IMR-90 (cell line): ENCODE measurements at regions not wholly inside any gene's neighbourhood (a gene's known extent, or its start where the extent isn't known, plus 50 kb on each side); places are given as distances from the start of the nearest gene placed in this dataset.

Experiments used
- ATAC-seq: fragments of 200-7000 bp; cut with Tn5 transposase; 2 replicates; pipeline ENCODE4 v1.9.1; 2020; ENCODE audit warnings: low read depth, mild to moderate bottlenecking, moderate library complexity
- BruUV-seq: library from RNA; stranded (reverse); fragments of 400-500 nt; replicated peaks from 2 replicates; lab custom pipeline; 2021; lab: Mats Ljungman, UMichigan
- CTCF ChIA-PET: fragments of 300-600 bp; formaldehyde crosslinking; extraction: SDS; loops from one replicate; lab custom pipeline; 2021; ENCODE audit warnings: antibody characterized with exemption; lab: Yijun Ruan, JAX
- POLR2A ChIA-PET: fragments of 300-600 bp; sonication (Branson Sonifier 250); formaldehyde crosslinking; loops from one replicate; lab custom pipeline; 2022; ENCODE audit warnings: antibody characterized with exemption; ENCODE audit not compliant: unreplicated experiment; lab: Charles Lee
- DNase-seq: peaks from one replicate; pipeline ENCODE4 v3.0.0; 2013
- H2AFZ ChIP-seq: replicated peaks from 2 replicates; pipeline ENCODE3; 2013; ENCODE audit warnings: low read length, mild to moderate bottlenecking; ENCODE audit not compliant: poor library complexity
- H2AK5ac ChIP-seq: 2 replicates; pipeline ENCODE4 v1.6.1; 2013; ENCODE audit warnings: low read depth, low read length, inconsistent platforms
- H2AK9ac ChIP-seq: replicated peaks from 2 replicates; pipeline ENCODE3; 2013; ENCODE audit warnings: mild to moderate bottlenecking, low read depth, low read length, moderate library complexity; ENCODE audit not compliant: poor library complexity
- H2BK120ac ChIP-seq: 2 replicates; pipeline ENCODE4 v1.6.1; 2013; ENCODE audit warnings: low read depth, low read length, inconsistent platforms
- H2BK15ac ChIP-seq: 3 replicates; pipeline ENCODE4 v1.6.1; 2013; ENCODE audit warnings: low read depth, low read length, inconsistent platforms
- H2BK20ac ChIP-seq: 2 replicates; pipeline ENCODE4 v1.6.1; 2013; ENCODE audit warnings: low read depth, mild to moderate bottlenecking, inconsistent platforms, low read length, moderate library complexity
- H2BK5ac ChIP-seq: 2 replicates; pipeline ENCODE4 v1.6.1; 2013; ENCODE audit warnings: mild to moderate bottlenecking, low read depth, low read length, inconsistent platforms; ENCODE audit not compliant: poor library complexity, severe bottlenecking
- H3K14ac ChIP-seq: replicated peaks from 2 replicates; pipeline ENCODE4 v1.6.1; 2013; ENCODE audit warnings: low read depth, low read length, inconsistent platforms
- H3K18ac ChIP-seq: 2 replicates; pipeline ENCODE4 v1.6.1; 2013; ENCODE audit warnings: low read depth, low read length, control low read depth
- H3K23ac ChIP-seq: 2 replicates; pipeline ENCODE4 v1.6.1; 2013; ENCODE audit warnings: low read depth, low read length, inconsistent platforms
- H3K27ac ChIP-seq: 2 replicates; pipeline ENCODE4 v1.5.1; 2013; ENCODE audit warnings: mild to moderate bottlenecking, control low read depth, low read length; ENCODE audit not compliant: insufficient read depth
- H3K27me3 ChIP-seq: 2 replicates; pipeline ENCODE4 v1.6.1; 2013; ENCODE audit warnings: low read length; ENCODE audit not compliant: control insufficient read depth, insufficient read depth
- H3K36me3 ChIP-seq: 2 replicates; pipeline ENCODE4 v1.6.1; 2013; ENCODE audit warnings: low read length, mixed read lengths; ENCODE audit not compliant: control insufficient read depth, insufficient read depth
- H3K4ac ChIP-seq: 2 replicates; pipeline ENCODE4 v1.6.1; 2013; ENCODE audit warnings: low read depth, low read length, inconsistent platforms
- H3K4me1 ChIP-seq: 2 replicates; pipeline ENCODE4 v1.6.1; 2013; ENCODE audit warnings: low read length, mixed read lengths; ENCODE audit not compliant: control insufficient read depth, insufficient read depth
- H3K4me2 ChIP-seq: 2 replicates; pipeline ENCODE4 v1.6.1; 2013; ENCODE audit warnings: low read depth, mild to moderate bottlenecking, control low read depth, low read length, moderate library complexity
- H3K4me3 ChIP-seq: 2 replicates; pipeline ENCODE4 v1.5.1; 2013; ENCODE audit warnings: low read depth, mild to moderate bottlenecking, control low read depth, low read length, moderate library complexity; ENCODE audit not compliant: insufficient read depth
- H3K56ac ChIP-seq: 2 replicates; pipeline ENCODE4 v1.6.1; 2013; ENCODE audit warnings: low read length, inconsistent platforms; ENCODE audit not compliant: insufficient read depth; ENCODE audit errors: extremely low read depth
- H3K79me1 ChIP-seq, 2 experiments: 2 replicates each; pipeline ENCODE4 v1.6.1; 2013; ENCODE audit warnings: low read length in 2 of 2, inconsistent platforms in 1 of 2, low read depth in 1 of 2
- H3K9ac ChIP-seq: 2 replicates; pipeline ENCODE4 v1.6.1; 2013; ENCODE audit warnings: low read depth, low read length, control low read depth
- H3K9me1 ChIP-seq: 2 replicates; pipeline ENCODE4 v1.6.1; 2013; ENCODE audit warnings: low read length, inconsistent platforms; ENCODE audit not compliant: insufficient read depth
- H3K9me3 ChIP-seq: 2 replicates; pipeline ENCODE4 v1.6.1; 2013; ENCODE audit warnings: low read length; ENCODE audit not compliant: control insufficient read depth, insufficient read depth
- H4K20me1 ChIP-seq: 2 replicates; pipeline ENCODE4 v1.6.1; 2013; ENCODE audit warnings: low read length, inconsistent platforms; ENCODE audit not compliant: insufficient read depth
- H4K5ac ChIP-seq: 2 replicates; pipeline ENCODE4 v1.6.1; 2013; ENCODE audit warnings: mild to moderate bottlenecking, low read depth, low read length, control low read depth
- H4K8ac ChIP-seq, 2 experiments: 2 replicates each; pipeline ENCODE4 v1.6.1; 2013; ENCODE audit warnings: low read depth in 2 of 2, low read length in 2 of 2, control low read depth in 1 of 2, inconsistent platforms in 1 of 2
- H4K91ac ChIP-seq: 2 replicates; pipeline ENCODE4 v1.6.1; 2013; ENCODE audit warnings: low read depth, low read length, inconsistent platforms; ENCODE audit not compliant: insufficient read depth
- BHLHE40 ChIP-seq: fragments of 150-350 bp; IDR thresholded peaks from 2 replicates; pipeline ENCODE4 v1.6.1; 2016; ENCODE audit warnings: mild to moderate bottlenecking, low read depth, low read length
- CHD1 ChIP-seq: IDR thresholded peaks from 2 replicates; pipeline ENCODE4 v1.6.1; 2012; ENCODE audit warnings: low read depth, low read length, improper control_type of control experiment
- FOS ChIP-seq: fragments of 150-350 bp; IDR thresholded peaks from 2 replicates; pipeline ENCODE4 v1.6.1; 2016; ENCODE audit warnings: low read depth, low read length
- MAZ ChIP-seq: IDR thresholded peaks from 2 replicates; pipeline ENCODE4 v1.6.1; 2012; ENCODE audit warnings: low read depth, mild to moderate bottlenecking, low read length, improper control_type of control experiment, moderate library complexity, borderline replicate concordance
- MXI1 ChIP-seq: IDR thresholded peaks from 2 replicates; pipeline ENCODE4 v1.6.1; 2012; ENCODE audit warnings: low read depth, mild to moderate bottlenecking, low read length, moderate library complexity, borderline replicate concordance
- NFE2L2 ChIP-seq: fragments of 150-350 bp; IDR thresholded peaks from 2 replicates; pipeline ENCODE4 v1.6.1; 2016; ENCODE audit warnings: low read depth, mild to moderate bottlenecking, low read length
- POLR2A ChIP-seq: IDR thresholded peaks from 2 replicates; pipeline ENCODE4 v1.6.1; 2012; ENCODE audit warnings: mild to moderate bottlenecking, low read depth, low read length
- RAD21 ChIP-seq: IDR thresholded peaks from 2 replicates; pipeline ENCODE4 v1.6.1; 2012; ENCODE audit warnings: low read length, improper control_type of control experiment
- RCOR1 ChIP-seq: IDR thresholded peaks from 2 replicates; pipeline ENCODE4 v1.6.1; 2012; ENCODE audit warnings: mild to moderate bottlenecking, low read length, improper control_type of control experiment; ENCODE audit not compliant: insufficient replicate concordance
- RFX5 ChIP-seq: IDR thresholded peaks from 2 replicates; pipeline ENCODE4 v1.8.0; 2012; ENCODE audit warnings: low read depth, mild to moderate bottlenecking, low read length, moderate library complexity
- WGBS, 2 experiments: methylation state at CpG; one replicate each; pipeline versions ENCODE4 v1.1.5 to v1.1.7; 2013; ENCODE audit warnings: missing lambda C conversion rate in 2 of 2; ENCODE audit not compliant: insufficient read length in 1 of 2; ENCODE audit errors: extremely low coverage in 2 of 2; 5-methylcytosine and 5-hydroxymethylcytosine counted together
- dilution Hi-C: fragments of 300-500 bp; cut with HindIII; formaldehyde crosslinking; loops from one replicate; pipeline ENCODE4 v1.14.3; 2018; ENCODE audit warnings: low sequenced_read_pairs; ENCODE audit not compliant: unreplicated experiment
- in situ Hi-C: fragments of 300-500 bp; cut with MboI; formaldehyde crosslinking; loops from 3 replicates; pipeline ENCODE4 v1.14.3; 2019; ENCODE audit warnings: low sequenced_read_pairs, inconsistent platforms, mixed read lengths
- intact Hi-C: fragments of 100-400 bp; cut with micrococcal nuclease; formaldehyde crosslinking; loops from 2 replicates; pipeline ENCODE4 v1.10.0; 2022
- TF ChIP-seq, protein P1 (sequence below): fragments of 150-350 bp; IDR thresholded peaks from 2 replicates; pipeline ENCODE4 v1.6.1; 2017; ENCODE audit warnings: mild to moderate bottlenecking, antibody characterized with exemption, low read length, low read depth

DNA sequence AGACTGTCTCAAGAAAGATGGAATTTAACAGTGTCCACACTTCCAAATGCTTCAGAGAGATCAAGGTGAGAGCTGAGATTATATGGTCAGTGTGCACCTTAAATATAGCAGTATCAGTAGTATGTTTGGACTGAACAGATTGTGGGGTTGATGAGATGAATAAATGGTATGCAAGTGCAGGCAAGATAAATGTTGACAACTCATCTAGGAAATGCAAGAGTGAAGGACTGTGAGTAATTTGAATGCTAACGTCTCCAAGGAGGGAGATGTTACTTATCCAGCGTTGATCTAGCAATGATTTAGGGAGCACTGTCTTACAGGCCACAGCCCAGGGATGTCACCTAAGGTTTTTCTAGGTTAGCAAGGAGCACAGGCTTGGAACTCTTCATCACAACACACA, 170.7 kb upstream of the GALNT2 start:
- POLR2A ChIA-PET = no interaction called here
- no peak overlapping the region for H4K91ac ChIP-seq

More for the DNA sequence above, 170.7 kb upstream of the GALNT2 start:
- Histone ChIP-seq H2AK9ac (no peak overlapping the region), H3K56ac (no peak overlapping the region), H2BK5ac (no peak overlapping the region), H4K20me1 (no peaks in the 10 kb centered on the region), H3K27ac (no peak overlapping the region), H3K27me3 (peaks cover 2% of the 10 kb centered on the region; the same call in 1 of the 2 replicates), H4K5ac (no peak overlapping the region), H3K9me3 (no peaks in the 10 kb centered on the region), H3K14ac (no peak overlapping the region), H3K79me1 (no peaks in the 10 kb centered on the region), H3K18ac (no peak overlapping the region), H2AFZ (no peak overlapping the region), H3K4me3 (no peak overlapping the region), H3K4me2 (no peak overlapping the region), H2BK20ac (no peak overlapping the region), H3K9ac (no peak overlapping the region), H3K9me1 (no peaks in the 10 kb centered on the region), H4K8ac (no peak overlapping the region), H2BK15ac (no peak overlapping the region), H2BK120ac (no peak overlapping the region), H2AK5ac (no peak overlapping the region), H3K23ac (no peak overlapping the region), H3K4me1 (no peaks in the 10 kb centered on the region), H3K36me3 (no peaks in the 10 kb centered on the region), H3K4ac (no peak overlapping the region)
- no CpG with 5 or more reads among the region's 2 CpGs for WGBS, 2 experiments
- CTCF ChIA-PET = no interaction called here
- dilution Hi-C loops (no loop called here), in situ Hi-C loops (no loop called here), intact Hi-C loops (no loop called here)
- no peak for DNase-seq
- BruUV-seq = no TSS peak
- no peak for ATAC-seq
- TF ChIP-seq NFE2L2 = no peak
- TF ChIP-seq MAZ = no peak
- no peak for TF ChIP-seq BHLHE40
- TF ChIP-seq POLR2A = no peak
- no peak for TF ChIP-seq CHD1
- TF ChIP-seq MXI1 = no peak
- no peak for TF ChIP-seq RFX5
- no peak for TF ChIP-seq RCOR1
- no peak for TF ChIP-seq FOS
- no peak for TF ChIP-seq RAD21
- TF ChIP-seq, protein P1, sequence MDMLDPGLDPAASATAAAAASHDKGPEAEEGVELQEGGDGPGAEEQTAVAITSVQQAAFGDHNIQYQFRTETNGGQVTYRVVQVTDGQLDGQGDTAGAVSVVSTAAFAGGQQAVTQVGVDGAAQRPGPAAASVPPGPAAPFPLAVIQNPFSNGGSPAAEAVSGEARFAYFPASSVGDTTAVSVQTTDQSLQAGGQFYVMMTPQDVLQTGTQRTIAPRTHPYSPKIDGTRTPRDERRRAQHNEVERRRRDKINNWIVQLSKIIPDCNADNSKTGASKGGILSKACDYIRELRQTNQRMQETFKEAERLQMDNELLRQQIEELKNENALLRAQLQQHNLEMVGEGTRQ = no peak
